HG03575 (cell line): ENCODE measurements at regions not wholly inside any gene's neighbourhood (a gene's known extent, or its start where the extent isn't known, plus 50 kb on each side); places are given as distances from the start of the nearest gene placed in this dataset.
"Not testable (repeated sequence)": the region's sequence is repeated elsewhere in the genome, so short reads cannot be mapped to it uniquely, and the experiment has no call there.

Experiments
- ATAC-seq: cut with Tn5 transposase; IDR thresholded peaks from one replicate; pipeline ENCODE4 v1.9.1; 2021; ENCODE audit not compliant: unreplicated experiment, insufficient number of reproducible peaks, low FRiP score; ENCODE audit errors: extremely low read depth

DNA sequence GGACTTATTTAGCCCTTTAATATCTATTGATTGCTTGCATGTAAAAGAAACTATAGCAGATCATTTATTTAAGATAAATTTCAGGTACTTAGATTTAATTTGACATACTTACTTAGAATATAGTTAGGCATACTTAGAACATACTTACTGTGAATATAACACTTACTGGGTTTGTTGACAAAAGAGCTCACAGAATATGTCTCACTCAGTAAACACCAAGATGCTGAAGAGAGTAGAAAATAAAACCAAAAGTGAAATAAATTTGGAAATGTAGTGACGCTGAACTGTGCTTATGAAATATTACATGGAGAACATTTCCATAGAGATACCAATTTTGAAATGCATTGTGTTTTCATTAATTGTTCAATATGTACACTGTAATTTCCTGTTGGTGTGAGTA is 615.4 kb upstream of the MAN1A1 start:
- no peak for ATAC-seq

GRCh38 chr6:119962505-119962904 is 612.9 kb upstream of the MAN1A1 start:
- no peak for ATAC-seq

DNA sequence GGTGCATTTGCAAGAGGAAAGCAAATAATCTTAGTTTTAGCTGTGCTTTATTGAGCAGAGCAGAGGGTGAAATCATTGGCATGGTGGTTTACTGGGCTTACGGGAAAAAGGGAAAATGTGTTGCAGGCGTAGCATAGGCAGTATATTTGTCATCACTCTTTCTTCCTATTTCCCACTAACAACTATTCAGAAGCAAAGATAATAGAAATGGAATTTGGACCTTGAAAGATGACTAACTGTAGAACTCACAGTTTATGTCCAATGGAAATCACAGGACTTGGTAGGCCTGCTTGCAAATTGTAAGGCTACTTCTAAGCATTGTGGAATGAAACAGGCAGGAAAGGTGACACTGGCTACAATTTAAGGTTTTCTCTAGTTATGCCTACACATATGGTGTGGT is 611.9 kb upstream of the MAN1A1 start:
- no peak for ATAC-seq

GRCh38 chr6:119960456-119960855 is 610.9 kb upstream of the MAN1A1 start:
- ATAC-seq, result no peak

GRCh38 chr6:119960036-119960435 is 610.5 kb upstream of the MAN1A1 start:
- ATAC-seq, result no peak

DNA sequence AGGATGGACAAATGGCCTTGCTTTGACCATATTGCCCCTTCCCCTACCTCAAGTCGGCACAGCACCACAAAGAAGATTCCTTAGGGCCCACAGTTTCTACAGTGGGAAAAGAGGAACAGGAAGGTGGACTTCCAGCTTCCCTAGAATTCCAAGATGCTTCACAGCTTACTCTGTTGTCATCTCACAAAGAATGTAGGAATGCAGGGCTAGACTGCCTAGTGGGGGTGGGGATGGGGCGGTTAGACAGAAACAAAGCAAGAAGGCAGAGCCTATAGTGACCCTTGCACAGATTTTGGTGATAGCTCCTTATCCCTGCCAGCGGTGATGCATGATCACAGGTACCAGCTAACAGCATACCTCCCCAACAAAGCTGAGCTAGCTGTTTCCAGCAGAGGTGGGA is 607.6 kb upstream of the MAN1A1 start:
- no peak for ATAC-seq

GRCh38 chr6:119952696-119953095 is 603.1 kb upstream of the MAN1A1 start:
- ATAC-seq, result no peak

GRCh38 chr6:119950681-119951080 is 601.1 kb upstream of the MAN1A1 start:
- ATAC-seq, result no peak

DNA sequence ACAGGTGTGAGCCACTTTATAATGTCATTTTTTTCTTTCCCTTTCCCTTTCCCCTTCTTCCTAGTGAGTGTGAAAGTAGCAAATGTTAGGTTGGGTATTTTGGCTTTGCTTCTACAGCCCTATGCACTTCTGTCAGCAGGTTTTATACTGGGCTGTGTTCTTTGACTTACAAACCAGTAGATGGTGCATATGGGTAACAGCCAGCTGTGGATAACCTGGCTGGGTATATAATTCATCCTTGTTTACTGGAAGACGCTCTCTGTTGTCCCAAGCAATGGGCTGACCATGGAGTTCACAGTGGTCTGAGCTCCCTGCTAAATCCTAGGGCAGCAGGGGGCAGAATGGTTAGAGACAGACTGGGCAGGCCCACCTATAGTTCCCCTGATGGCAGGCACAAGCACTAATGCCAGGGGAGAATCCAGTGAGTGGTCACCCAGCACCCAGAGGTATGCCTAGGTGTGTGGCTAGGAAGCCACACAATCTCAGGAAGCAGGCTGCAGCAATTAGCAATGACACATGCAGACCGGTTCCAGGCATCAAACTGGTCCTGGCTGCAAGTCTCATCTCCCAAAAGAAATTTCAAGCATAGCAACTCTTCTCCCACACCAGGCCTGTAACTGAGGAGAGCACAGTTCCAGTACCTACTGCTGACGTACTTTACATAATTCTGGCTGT is 592.7 kb upstream of the MAN1A1 start:
- ATAC-seq, result no peak

DNA sequence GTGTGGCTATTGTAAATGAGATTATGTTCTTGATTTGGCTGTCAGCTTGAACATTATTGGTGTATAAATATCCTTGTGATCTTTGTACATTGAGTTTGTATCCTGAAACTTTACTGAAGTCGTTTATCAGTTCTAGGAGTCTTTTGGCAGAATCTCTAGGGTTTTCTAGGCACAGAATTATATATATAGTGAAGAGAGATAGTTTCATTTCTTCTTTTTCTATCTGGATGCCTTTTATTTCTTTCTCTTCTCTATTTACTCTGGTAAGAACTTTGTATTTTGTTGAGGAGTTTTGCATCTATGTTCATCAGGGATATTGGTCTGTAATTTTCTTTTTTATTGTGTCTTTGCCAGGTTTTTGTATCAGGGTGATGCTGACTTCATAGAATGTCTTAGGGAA is 589.2 kb upstream of the MAN1A1 start:
- ATAC-seq, result no peak

- no peak for ATAC-seq
Observed at GRCh38 chr6:119934816-119935215, 585.3 kb upstream of the MAN1A1 start.

- no peak for ATAC-seq
Observed at GRCh38 chr6:119929121-119929520, 579.6 kb upstream of the MAN1A1 start.

GRCh38 chr6:119924888-119925287 is 575.3 kb upstream of the MAN1A1 start:
- ATAC-seq, result not testable (repeated sequence)

DNA sequence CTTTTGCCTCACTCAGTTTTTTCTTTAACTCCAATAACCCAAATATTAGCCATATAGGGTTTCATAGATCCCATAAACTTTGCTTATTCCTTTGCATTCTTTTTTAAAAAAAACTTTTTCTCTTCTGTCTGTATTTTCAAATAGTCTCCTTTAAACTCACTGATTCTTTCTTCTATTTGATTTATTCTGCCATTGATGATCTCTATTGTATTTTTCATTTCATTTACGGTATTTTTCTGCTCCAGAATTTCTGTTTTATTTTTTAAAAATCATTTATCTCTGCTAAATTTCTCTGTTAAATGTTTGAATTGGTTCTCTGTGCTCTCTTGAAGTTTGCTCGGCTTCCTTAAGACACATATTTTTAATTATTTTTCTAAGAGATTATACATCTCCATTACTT is 573.3 kb upstream of the MAN1A1 start:
- no peak for ATAC-seq

- ATAC-seq, result no peak
Observed at GRCh38 chr6:119921491-119922010, 572.0 kb upstream of the MAN1A1 start.

DNA sequence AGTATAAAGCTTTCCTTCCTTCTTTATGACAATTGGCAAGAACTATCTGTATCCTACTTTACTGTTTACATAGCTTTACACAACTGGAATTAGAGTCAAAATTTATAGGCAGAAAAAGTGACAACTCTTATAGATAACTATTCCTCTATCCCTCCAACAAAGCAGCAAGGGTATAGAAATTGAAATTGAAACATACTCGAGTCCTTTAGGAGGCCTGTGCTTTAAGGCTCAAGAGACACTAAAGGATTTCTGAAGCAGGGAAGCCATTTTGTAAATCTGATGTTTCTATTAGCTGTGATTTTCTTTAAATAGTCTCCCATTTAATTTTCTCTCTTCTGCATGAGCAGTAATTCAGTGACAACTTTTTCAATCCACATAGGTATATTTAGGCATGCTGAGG is 567.6 kb upstream of the MAN1A1 start:
- ATAC-seq, result no peak

- no peak for ATAC-seq
Observed at GRCh38 chr6:119915971-119916370, 566.4 kb upstream of the MAN1A1 start.

DNA sequence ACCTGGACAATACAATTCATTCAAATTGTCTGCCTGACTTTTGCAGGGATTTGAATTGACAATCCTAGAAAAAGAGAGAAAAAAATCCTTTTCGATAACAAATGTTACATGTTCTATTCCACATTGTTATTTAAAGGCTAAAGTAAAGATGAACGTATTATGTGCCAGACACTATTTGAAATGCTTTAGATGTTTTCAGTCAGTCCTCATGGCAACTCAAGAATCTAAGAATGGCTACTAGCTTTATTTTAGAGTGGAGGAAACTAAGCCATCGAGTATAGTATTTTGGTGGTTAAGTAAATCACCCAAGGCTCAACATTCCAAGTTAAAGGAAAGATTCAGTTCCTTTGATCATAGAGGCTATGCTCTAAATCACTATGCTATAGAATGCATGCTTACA is 558.6 kb upstream of the MAN1A1 start:
- ATAC-seq, result no peak

- ATAC-seq, result no peak
Observed at GRCh38 chr6:119902681-119903080, 553.1 kb upstream of the MAN1A1 start.

GRCh38 chr6:119896806-119897205 is 547.2 kb upstream of the MAN1A1 start:
- ATAC-seq, result no peak

DNA sequence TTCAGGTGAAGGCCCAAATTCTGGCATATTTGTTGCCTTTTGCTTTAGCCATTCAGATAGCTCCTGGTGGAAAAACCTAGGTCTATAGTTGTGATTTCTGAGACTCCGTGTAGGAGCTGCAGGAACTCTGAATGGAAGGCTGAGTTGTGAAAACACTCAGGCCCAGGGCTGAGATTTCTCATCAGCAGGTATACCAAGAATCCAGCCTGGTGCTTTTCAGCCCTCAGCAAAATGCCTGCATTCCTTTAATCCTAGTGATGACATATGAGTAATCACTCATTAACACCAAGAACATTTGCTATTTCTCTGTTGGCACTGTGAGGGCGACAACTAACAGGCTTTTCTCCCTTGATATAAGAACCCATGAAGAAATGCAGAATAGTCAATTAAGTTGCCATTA is 546.1 kb upstream of the MAN1A1 start:
- ATAC-seq, result no peak
